GM12878 (cell line): ENCODE measurements at regions not wholly inside any gene's neighbourhood (a gene's known extent, or its start where the extent isn't known, plus 50 kb on each side); places are given as distances from the start of the nearest gene placed in this dataset.

Experiments used
- ATAC-seq: fragments of 200-7000 bp; cut with Tn5 transposase; 3 replicates; pipeline ENCODE4 v1.9.1; 2020; ENCODE audit warnings: mild to moderate bottlenecking, moderate library complexity
- BruUV-seq: library from RNA; stranded (reverse); fragments of 400-500 nt; replicated peaks from 2 replicates; lab custom pipeline; 2021; lab: Mats Ljungman, UMichigan
- CTCF ChIA-PET: fragments of 300-600 bp; sonication (Branson Sonifier 250); formaldehyde crosslinking; extraction: SDS; loops from one replicate; lab custom pipeline; 2021; ENCODE audit warnings: inconsistent platforms; lab: Yijun Ruan, JAX
- POLR2A ChIA-PET: fragments of 350-600 bp; formaldehyde crosslinking; extraction: SDS; loops from one replicate; lab custom pipeline; 2021; ENCODE audit warnings: inconsistent platforms; lab: Charles Lee
- RAD21 ChIA-PET: fragments of 300-600 bp; sonication (Branson Sonifier 250); formaldehyde crosslinking; loops from one replicate; lab custom pipeline; 2023; ENCODE audit warnings: antibody characterized with exemption; ENCODE audit not compliant: unreplicated experiment; lab: Charles Lee
- SMC1A ChIA-PET: fragments of 300-600 bp; sonication (Branson Sonifier 250); formaldehyde crosslinking; loops from one replicate; lab custom pipeline; 2023; ENCODE audit not compliant: unreplicated experiment, uncharacterized antibody; lab: Charles Lee
- DNase-seq: peaks from one replicate; pipeline ENCODE4 v3.0.0-alpha.2; 2011; ENCODE audit warnings: low read depth, low spot score
- FAIRE-seq: peaks from 3 replicates; lab custom pipeline; 2011; peaks lifted over from hg19 to GRCh38; lab: Jason Lieb, UNC
- H2AFZ ChIP-seq: 2 replicates; pipeline ENCODE4 v1.6.0; 2011; ENCODE audit warnings: low read depth, low read length, control low read depth; ENCODE audit not compliant: control insufficient read depth
- H3K27ac ChIP-seq: 2 replicates; pipeline ENCODE4 v1.5.1; 2011; ENCODE audit warnings: control low read depth; ENCODE audit not compliant: control insufficient read depth, insufficient read depth
- H3K27me3 ChIP-seq, 2 experiments: replicated peaks in 1 of 2; 2 replicates each; pipeline versions ENCODE4 v1.6.0 to v1.6.1; 2011; ENCODE audit warnings: low read length in 1 of 2; ENCODE audit not compliant: control insufficient read depth in 2 of 2, insufficient read depth in 2 of 2
- H3K36me3 ChIP-seq, 2 experiments: 2 replicates each; pipeline ENCODE4 v1.5.1; 2011; ENCODE audit warnings: low read length in 1 of 2; ENCODE audit not compliant: control insufficient read depth in 2 of 2, insufficient read depth in 2 of 2
- H3K4me1 ChIP-seq: 2 replicates; pipeline ENCODE4 v1.6.1; 2011; ENCODE audit warnings: mild to moderate bottlenecking, low read length, moderate library complexity, mixed read lengths; ENCODE audit not compliant: control insufficient read depth, insufficient read depth
- H3K4me2 ChIP-seq: 2 replicates; pipeline ENCODE4 v1.6.0; 2011; ENCODE audit warnings: control low read depth; ENCODE audit not compliant: control insufficient read depth, insufficient read depth
- H3K4me3 ChIP-seq: fragments of 200-600 bp; sonication (generic); 2 replicates; pipeline ENCODE4 v1.5.1; 2016
- H3K79me2 ChIP-seq: 2 replicates; pipeline ENCODE4 v1.6.0; 2011; ENCODE audit warnings: low read length; ENCODE audit not compliant: control insufficient read depth, insufficient read depth
- H3K9ac ChIP-seq: 2 replicates; pipeline ENCODE4 v1.8.0; 2011; ENCODE audit warnings: low read length, control low read depth, mixed read lengths; ENCODE audit not compliant: control insufficient read depth, insufficient read depth
- H3K9me3 ChIP-seq: replicated peaks from 3 replicates; pipeline ENCODE4 v1.5.1; 2011; ENCODE audit warnings: mild to moderate bottlenecking, low read length; ENCODE audit not compliant: control insufficient read depth, insufficient read depth
- H4K20me1 ChIP-seq: 2 replicates; pipeline ENCODE4 v1.6.0; 2011; ENCODE audit not compliant: control insufficient read depth, insufficient read depth
- ATF7 ChIP-seq: fragments of 450-650 bp; IDR thresholded peaks from 2 replicates; pipeline ENCODE4 v1.6.1; 2016; ENCODE audit warnings: low read depth, mild to moderate bottlenecking
- BACH1 ChIP-seq: fragments of 450-650 bp; IDR thresholded peaks from 2 replicates; pipeline ENCODE4 v1.6.1; 2017; ENCODE audit warnings: mild to moderate bottlenecking, borderline replicate concordance
- ESRRA ChIP-seq: IDR thresholded peaks from 2 replicates; pipeline ENCODE4 v1.6.1; 2012; ENCODE audit warnings: mild to moderate bottlenecking, low read length, improper control_type of control experiment
- ETV6 ChIP-seq, 2 experiments: fragments of 450-650 bp in 1 of 2; IDR thresholded peaks in 1 of 2; conservative IDR thresholded peaks in 1 of 2; 2 replicates each; pipeline ENCODE4 v1.6.1; 2014; ENCODE audit warnings: antibody characterized with exemption in 1 of 2, borderline replicate concordance in 1 of 2, low read depth in 1 of 2, mild to moderate bottlenecking in 1 of 2, moderate library complexity in 1 of 2
- KAT2A ChIP-seq: conservative IDR thresholded peaks from 2 replicates; pipeline ENCODE4 v1.6.1; 2011; ENCODE audit warnings: low read depth, low read length; ENCODE audit not compliant: control insufficient read depth
- MEF2A ChIP-seq: IDR thresholded peaks from 2 replicates; pipeline ENCODE4 v1.6.1; 2011; ENCODE audit warnings: low read depth, mild to moderate bottlenecking, low read length, moderate library complexity; ENCODE audit not compliant: insufficient read depth
- MTA3 ChIP-seq: IDR thresholded peaks from 2 replicates; pipeline ENCODE4 v1.6.1; 2012; ENCODE audit warnings: low read length, inconsistent platforms, borderline replicate concordance
- NBN ChIP-seq: fragments of 450-650 bp; IDR thresholded peaks from 2 replicates; pipeline ENCODE4 v1.6.1; 2016
- NFXL1 ChIP-seq: fragments of 450-650 bp; IDR thresholded peaks from 2 replicates; pipeline ENCODE4 v1.6.1; 2017; ENCODE audit warnings: antibody characterized with exemption, mild to moderate bottlenecking, borderline replicate concordance
- PAX8 ChIP-seq: fragments of 450-650 bp; IDR thresholded peaks from 2 replicates; pipeline ENCODE4 v1.6.1; 2017; ENCODE audit warnings: mild to moderate bottlenecking, moderate library complexity
- RELA ChIP-seq: fragments of 450-650 bp; IDR thresholded peaks from 2 replicates; pipeline ENCODE4 v1.8.0; 2014; ENCODE audit warnings: borderline replicate concordance; ENCODE audit not compliant: partially characterized antibody
- ZNF622 ChIP-seq: fragments of 450-650 bp; IDR thresholded peaks from 2 replicates; pipeline ENCODE4 v1.6.1; 2017; ENCODE audit warnings: mild to moderate bottlenecking, inconsistent platforms
- WGBS: methylation state at CpG from one replicate; pipeline ENCODE4 v1.1.6; 2016; ENCODE audit warnings: low lambda C conversion rate; ENCODE audit not compliant: insufficient replicate concordance, insufficient coverage; ENCODE audit errors: missing lambda C conversion rate; 5-methylcytosine and 5-hydroxymethylcytosine counted together
- in situ Hi-C: fragments of 300-500 bp; cut with MboI; formaldehyde crosslinking; loops from 9 replicates; pipeline ENCODE4 v1.14.3; 2018; ENCODE audit warnings: mixed read lengths
- intact Hi-C: fragments of 100-400 bp; cut with micrococcal nuclease; formaldehyde crosslinking; loops from one replicate; pipeline ENCODE4 v1.14.2; 2022; ENCODE audit not compliant: unreplicated experiment
- TF ChIP-seq, protein P1 (sequence below): fragments of 450-650 bp; IDR thresholded peaks from 2 replicates; pipeline ENCODE4 v1.6.1; 2014; ENCODE audit warnings: mild to moderate bottlenecking
- TF ChIP-seq, protein P2 (sequence below): fragments of 450-650 bp; IDR thresholded peaks from 2 replicates; pipeline ENCODE4 v1.6.1; 2017; ENCODE audit warnings: mild to moderate bottlenecking, moderate library complexity

DNA sequence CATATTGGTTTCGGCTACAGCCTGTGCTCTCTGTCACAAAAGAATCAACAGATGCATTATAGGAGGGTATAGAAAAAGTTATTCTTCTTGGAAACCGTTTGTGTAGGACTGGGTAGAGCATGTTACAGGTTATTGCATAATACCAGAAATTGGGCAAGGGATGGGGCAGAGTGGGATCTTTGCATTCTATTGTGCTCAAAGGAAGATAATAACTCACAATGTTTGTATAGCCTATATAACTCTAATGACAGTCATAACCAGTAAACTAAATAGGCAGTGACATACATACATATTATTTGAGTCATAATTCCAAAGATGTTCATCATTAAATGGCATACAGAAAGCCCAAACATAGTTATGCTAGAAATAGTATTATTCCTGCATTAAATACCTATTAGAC, 179.7 kb downstream of the XPNPEP1 start (continued):
- TF ChIP-seq NFXL1, result no peak
- no peak for TF ChIP-seq RELA
- no peak for TF ChIP-seq MEF2A

DNA sequence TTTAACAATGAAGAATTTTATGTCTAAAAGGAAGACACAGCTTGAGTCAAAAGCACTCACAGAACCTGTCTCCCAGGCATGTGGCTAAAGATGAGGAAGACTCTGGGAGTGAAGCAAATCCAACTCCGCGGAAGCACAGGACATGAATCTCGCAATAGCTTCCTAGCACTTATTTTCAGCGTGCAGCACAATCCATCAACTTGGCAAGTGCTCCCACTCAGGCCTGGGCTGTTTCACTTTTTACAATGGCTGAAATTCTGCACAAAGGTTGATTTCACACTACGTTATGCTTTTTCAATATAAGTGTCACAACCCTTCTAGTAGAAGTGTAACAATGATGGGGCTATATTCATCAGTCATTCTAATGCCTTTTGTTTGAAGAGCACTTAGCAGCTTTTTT, 180.2 kb downstream of the XPNPEP1 start:
- H3K4me1 ChIP-seq, result no peaks in the 10 kb centered on the region
- DNase-seq (no peak), ATAC-seq (no peak), FAIRE-seq (no peak)
- CTCF ChIA-PET, result no interaction called here
- no peak overlapping the region for H2AFZ ChIP-seq
- no peak overlapping the region for H3K9ac ChIP-seq
- no peaks in the 10 kb centered on the region for H4K20me1 ChIP-seq
- H3K9me3 ChIP-seq, result no peaks in the 10 kb centered on the region
- SMC1A ChIA-PET, result no interaction called here
- no peak for TF ChIP-seq ETV6 (conservative IDR thresholded peaks at IDR 0.05 in 1 of 2, IDR thresholded peaks at IDR 0.05 in 1 of 2; ENCODE audit: borderline replicate concordance in 1 of 2, low read depth in 1 of 2)
- TF ChIP-seq MTA3, result no peak
- intact Hi-C loops (no loop called here), in situ Hi-C loops (no loop called here)
- no peak overlapping the region for H3K27ac ChIP-seq
- H3K4me3 ChIP-seq, result no peak overlapping the region
- H3K36me3 ChIP-seq, result no peaks in the 10 kb centered on the region
- BruUV-seq, result no TSS peak
- no peak overlapping the region for H3K4me2 ChIP-seq
- POLR2A ChIA-PET, result no interaction called here
- RAD21 ChIA-PET, result no interaction called here
- 14% methylated on average over 5 of the region's 5 CpGs for WGBS
- no peaks in the 10 kb centered on the region for H3K79me2 ChIP-seq
- no peaks in the 10 kb centered on the region for H3K27me3 ChIP-seq

DNA sequence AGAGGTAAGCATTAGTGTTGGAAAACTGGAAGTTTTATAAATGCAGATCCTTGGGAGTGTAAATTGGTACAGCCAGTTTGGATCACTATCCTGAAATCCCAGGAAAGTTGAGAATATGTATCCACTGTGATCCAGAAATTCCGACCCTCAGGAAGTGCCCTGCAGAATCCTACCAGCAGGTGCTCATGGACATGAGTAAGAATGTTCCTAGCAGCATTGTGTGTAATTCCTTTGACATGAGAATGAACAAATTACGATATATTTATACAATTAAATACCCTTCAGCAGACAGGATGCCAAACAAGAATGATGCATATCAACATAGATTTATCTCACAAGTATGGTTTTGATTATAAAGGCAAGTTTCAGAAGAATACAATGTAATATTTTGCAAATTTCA, 181.6 kb downstream of the XPNPEP1 start:
- intact Hi-C loops (no loop called here), in situ Hi-C loops (no loop called here)
- DNase-seq, result no peak
- FAIRE-seq, result no peak
- no peaks in the 10 kb centered on the region for H3K36me3 ChIP-seq
- H3K9ac ChIP-seq, result no peak overlapping the region
- no peaks in the 10 kb centered on the region for H3K79me2 ChIP-seq
- H3K27me3 ChIP-seq, result no peaks in the 10 kb centered on the region
- H3K4me1 ChIP-seq, result no peaks in the 10 kb centered on the region
- no peaks in the 10 kb centered on the region for H3K9me3 ChIP-seq
- no peak overlapping the region for H3K27ac ChIP-seq
- no peak overlapping the region for H3K4me3 ChIP-seq
- no peaks in the 10 kb centered on the region for H4K20me1 ChIP-seq
- POLR2A ChIA-PET, result no interaction called here
- SMC1A ChIA-PET, result no interaction called here
- H2AFZ ChIP-seq, result no peak overlapping the region
- H3K4me2 ChIP-seq, result no peak overlapping the region
- WGBS, result 0% methylated on average over 2 of the region's 2 CpGs
- RAD21 ChIA-PET, result no interaction called here
- BruUV-seq, result no TSS peak
- CTCF ChIA-PET, result no interaction called here
- no peak for ATAC-seq
- TF ChIP-seq ESRRA (no peak), KAT2A (no peak), ZNF622 (no peak), NBN (no peak), PAX8 (no peak), ATF7 (no peak), BACH1 (no peak)
- TF ChIP-seq, protein P1, sequence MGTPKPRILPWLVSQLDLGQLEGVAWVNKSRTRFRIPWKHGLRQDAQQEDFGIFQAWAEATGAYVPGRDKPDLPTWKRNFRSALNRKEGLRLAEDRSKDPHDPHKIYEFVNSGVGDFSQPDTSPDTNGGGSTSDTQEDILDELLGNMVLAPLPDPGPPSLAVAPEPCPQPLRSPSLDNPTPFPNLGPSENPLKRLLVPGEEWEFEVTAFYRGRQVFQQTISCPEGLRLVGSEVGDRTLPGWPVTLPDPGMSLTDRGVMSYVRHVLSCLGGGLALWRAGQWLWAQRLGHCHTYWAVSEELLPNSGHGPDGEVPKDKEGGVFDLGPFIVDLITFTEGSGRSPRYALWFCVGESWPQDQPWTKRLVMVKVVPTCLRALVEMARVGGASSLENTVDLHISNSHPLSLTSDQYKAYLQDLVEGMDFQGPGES, result no peak
- TF ChIP-seq, protein P2, sequence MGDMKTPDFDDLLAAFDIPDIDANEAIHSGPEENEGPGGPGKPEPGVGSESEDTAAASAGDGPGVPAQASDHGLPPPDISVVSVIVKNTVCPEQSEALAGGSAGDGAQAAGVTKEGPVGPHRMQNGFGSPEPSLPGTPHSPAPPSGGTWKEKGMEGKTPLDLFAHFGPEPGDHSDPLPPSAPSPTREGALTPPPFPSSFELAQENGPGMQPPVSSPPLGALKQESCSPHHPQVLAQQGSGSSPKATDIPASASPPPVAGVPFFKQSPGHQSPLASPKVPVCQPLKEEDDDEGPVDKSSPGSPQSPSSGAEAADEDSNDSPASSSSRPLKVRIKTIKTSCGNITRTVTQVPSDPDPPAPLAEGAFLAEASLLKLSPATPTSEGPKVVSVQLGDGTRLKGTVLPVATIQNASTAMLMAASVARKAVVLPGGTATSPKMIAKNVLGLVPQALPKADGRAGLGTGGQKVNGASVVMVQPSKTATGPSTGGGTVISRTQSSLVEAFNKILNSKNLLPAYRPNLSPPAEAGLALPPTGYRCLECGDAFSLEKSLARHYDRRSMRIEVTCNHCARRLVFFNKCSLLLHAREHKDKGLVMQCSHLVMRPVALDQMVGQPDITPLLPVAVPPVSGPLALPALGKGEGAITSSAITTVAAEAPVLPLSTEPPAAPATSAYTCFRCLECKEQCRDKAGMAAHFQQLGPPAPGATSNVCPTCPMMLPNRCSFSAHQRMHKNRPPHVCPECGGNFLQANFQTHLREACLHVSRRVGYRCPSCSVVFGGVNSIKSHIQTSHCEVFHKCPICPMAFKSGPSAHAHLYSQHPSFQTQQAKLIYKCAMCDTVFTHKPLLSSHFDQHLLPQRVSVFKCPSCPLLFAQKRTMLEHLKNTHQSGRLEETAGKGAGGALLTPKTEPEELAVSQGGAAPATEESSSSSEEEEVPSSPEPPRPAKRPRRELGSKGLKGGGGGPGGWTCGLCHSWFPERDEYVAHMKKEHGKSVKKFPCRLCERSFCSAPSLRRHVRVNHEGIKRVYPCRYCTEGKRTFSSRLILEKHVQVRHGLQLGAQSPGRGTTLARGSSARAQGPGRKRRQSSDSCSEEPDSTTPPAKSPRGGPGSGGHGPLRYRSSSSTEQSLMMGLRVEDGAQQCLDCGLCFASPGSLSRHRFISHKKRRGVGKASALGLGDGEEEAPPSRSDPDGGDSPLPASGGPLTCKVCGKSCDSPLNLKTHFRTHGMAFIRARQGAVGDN, result no peak
